ENCODE measurements at regions not wholly inside any gene's neighbourhood (a gene's known extent, or its start where the extent isn't known, plus 50 kb on each side); places are given as distances from the start of the nearest gene placed in this dataset.

- TF ChIP-seq, protein P1, sequence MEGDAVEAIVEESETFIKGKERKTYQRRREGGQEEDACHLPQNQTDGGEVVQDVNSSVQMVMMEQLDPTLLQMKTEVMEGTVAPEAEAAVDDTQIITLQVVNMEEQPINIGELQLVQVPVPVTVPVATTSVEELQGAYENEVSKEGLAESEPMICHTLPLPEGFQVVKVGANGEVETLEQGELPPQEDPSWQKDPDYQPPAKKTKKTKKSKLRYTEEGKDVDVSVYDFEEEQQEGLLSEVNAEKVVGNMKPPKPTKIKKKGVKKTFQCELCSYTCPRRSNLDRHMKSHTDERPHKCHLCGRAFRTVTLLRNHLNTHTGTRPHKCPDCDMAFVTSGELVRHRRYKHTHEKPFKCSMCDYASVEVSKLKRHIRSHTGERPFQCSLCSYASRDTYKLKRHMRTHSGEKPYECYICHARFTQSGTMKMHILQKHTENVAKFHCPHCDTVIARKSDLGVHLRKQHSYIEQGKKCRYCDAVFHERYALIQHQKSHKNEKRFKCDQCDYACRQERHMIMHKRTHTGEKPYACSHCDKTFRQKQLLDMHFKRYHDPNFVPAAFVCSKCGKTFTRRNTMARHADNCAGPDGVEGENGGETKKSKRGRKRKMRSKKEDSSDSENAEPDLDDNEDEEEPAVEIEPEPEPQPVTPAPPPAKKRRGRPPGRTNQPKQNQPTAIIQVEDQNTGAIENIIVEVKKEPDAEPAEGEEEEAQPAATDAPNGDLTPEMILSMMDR (IDR thresholded peaks at IDR 0.05): no peak
- TF ChIP-seq POLR2A (IDR thresholded peaks at IDR 0.05): no peak
Observed at GRCh38 chr5:82786748-82787147, 290.4 kb downstream of the TMEM167A start.

Data from uterus (tissue), 2 donors.